ENCODE measurements at regions not wholly inside any gene's neighbourhood (a gene's known extent, or its start where the extent isn't known, plus 50 kb on each side); places are given as distances from the start of the nearest gene placed in this dataset.

GRCh38 chr10:121654021-121654545, 55.8 kb upstream of the FGFR2 start:
- H3K27me3 Mint-ChIP-seq (ENCODE audit: low read depth): no peaks in the 10 kb centered on the region
- no peak for DNase-seq
- ATAC-seq (replicated peaks in 1 of 2): no peak
- H3K4me3 Mint-ChIP-seq: no peak overlapping the region
- no peaks in the 10 kb centered on the region for H3K4me1 Mint-ChIP-seq (ENCODE audit: low read depth)
- H3K36me3 Mint-ChIP-seq (ENCODE audit: insufficient read depth in 2 of 2): no peaks in the 10 kb centered on the region
- peaks cover 2 to 3% of the 10 kb centered on the region in 2 donors for H3K9me3 Mint-ChIP-seq
- H3K27ac Mint-ChIP-seq: no peak overlapping the region

DNA sequence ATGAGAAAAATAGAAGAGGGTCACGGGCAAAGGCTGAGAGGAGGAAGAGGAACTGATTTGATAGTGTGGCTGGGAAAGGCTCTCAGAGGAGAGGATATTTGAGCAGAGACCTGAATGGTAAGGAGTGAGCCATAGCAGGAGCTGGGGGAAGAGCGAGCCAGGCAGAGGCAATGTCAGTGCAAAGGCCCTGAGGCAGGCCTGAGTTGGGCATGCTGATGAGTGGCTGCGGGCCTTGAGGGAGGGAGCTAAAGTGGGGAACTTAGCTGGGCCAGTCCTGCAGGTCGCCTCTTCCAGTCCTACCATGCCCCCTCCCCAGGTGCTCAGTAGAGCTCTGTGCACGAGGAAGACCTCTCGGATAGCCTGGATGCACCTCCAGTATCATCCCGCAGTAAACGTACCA, 55.4 kb upstream of the FGFR2 start:
- Mint-ChIP-seq H3K27me3 (ENCODE audit: low read depth) (peaks cover 4% of the 10 kb centered on the region), H3K4me3 (no peak overlapping the region), H3K27ac (no peak overlapping the region), H3K9me3 (peaks cover 2% of the 10 kb centered on the region in 2 donors), H3K4me1 (ENCODE audit: low read depth) (no peaks in the 10 kb centered on the region), H3K36me3 (ENCODE audit: insufficient read depth in 2 of 2) (no peaks in the 10 kb centered on the region)
- ATAC-seq (replicated peaks in 1 of 2) (no peak), DNase-seq (no peak)

DNA sequence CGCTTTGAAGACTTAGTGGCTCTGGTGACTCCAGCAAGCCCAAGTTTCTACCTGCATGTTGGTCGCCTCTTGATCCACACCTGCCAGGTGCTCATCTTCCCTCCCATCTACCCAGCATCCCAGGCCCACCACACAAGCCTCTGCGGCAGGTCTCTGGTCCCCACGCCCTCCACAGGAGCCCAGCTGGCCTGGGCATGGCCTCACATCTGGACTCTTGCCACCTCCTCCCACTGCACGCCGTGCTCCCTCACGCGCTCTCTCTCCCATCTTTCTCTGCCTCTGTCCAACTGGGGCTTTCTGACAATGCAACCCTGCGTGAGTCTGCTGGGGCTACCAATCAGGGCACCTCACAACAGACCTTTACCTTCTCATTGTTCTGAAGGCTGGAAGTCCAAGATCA, 50.2 kb upstream of the FGFR2 start:
- Mint-ChIP-seq H3K9me3 (peaks cover 2% of the 10 kb centered on the region in 2 donors), H3K27ac (no peak overlapping the region), H3K27me3 (ENCODE audit: low read depth) (peaks cover 7% of the 10 kb centered on the region), H3K36me3 (ENCODE audit: insufficient read depth in 2 of 2) (peaks cover 3% of the 10 kb centered on the region in 2 donors), H3K4me3 (no peak overlapping the region), H3K4me1 (ENCODE audit: low read depth) (no peaks in the 10 kb centered on the region)
- no peak for ATAC-seq (replicated peaks in 1 of 2)
- no peak for DNase-seq

DNA sequence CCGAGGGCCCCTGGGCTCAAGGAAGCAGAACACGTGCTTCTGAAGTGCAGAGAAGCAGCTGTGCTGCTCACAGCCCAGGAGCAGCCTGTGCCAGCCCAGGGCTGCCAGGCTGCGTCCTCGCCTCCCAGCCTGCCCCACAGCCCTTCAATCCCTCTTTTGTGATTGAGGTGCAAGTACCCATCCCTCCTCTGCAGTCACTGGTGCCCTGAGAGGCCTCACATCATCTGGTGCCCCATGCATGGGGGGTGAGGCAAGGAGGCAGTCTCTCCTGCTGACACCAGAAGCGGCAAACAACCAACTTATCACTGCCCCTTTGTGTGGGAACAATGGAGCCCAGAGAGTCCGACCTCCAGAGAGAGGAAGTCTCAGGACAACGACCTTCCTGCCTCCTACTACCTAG, 49.8 kb upstream of the FGFR2 start:
- Mint-ChIP-seq H3K4me1 (ENCODE audit: low read depth) (no peaks in the 10 kb centered on the region), H3K9me3 (no peaks in the 10 kb centered on the region), H3K27ac (no peak overlapping the region), H3K27me3 (ENCODE audit: low read depth) (peaks cover 7% of the 10 kb centered on the region), H3K36me3 (ENCODE audit: insufficient read depth in 2 of 2) (peaks cover 3% of the 10 kb centered on the region in 2 donors), H3K4me3 (no peak overlapping the region)
- DNase-seq: no peak
- no peak for ATAC-seq (replicated peaks in 1 of 2)

Measured in activated T-cell treated with anti-CD3 and anti-CD28 coated beads, Interleukin-2, amount 50 U/mL, for 72 hours (primary cell).